ENCODE measurements at regions not wholly inside any gene's neighbourhood (a gene's known extent, or its start where the extent isn't known, plus 50 kb on each side); places are given as distances from the start of the nearest gene placed in this dataset.

GRCh38 chr14:39547845-39548244 is 115.6 kb upstream of the FBXO33 start:
- TF ChIP-seq BHLHE40 (IDR thresholded peaks at IDR 0.05; ENCODE audit: low read length) (no peak), POLR2A (IDR thresholded peaks at IDR 0.05; ENCODE audit: insufficient read depth in 1 of 2, low read depth in 2 of 2, low read length in 2 of 2) (no peak), U2AF2 (IDR thresholded peaks at IDR 0.05; ENCODE audit: low read depth, low read length) (no peak), BATF2 (CRISPR knock-in tag; IDR thresholded peaks at IDR 0.05) (no peak), ZBTB25 (CRISPR knock-in tag; IDR thresholded peaks at IDR 0.05) (no peak), MAX (IDR thresholded peaks at IDR 0.05) (no peak), KMT2A (CRISPR knock-in tag; IDR thresholded peaks at IDR 0.05) (no peak), NFIC (IDR thresholded peaks at IDR 0.05; ENCODE audit: low read length) (no peak), CBX5 (CRISPR knock-in tag; IDR thresholded peaks at IDR 0.05; ENCODE audit: borderline replicate concordance) (no peak), ZC3H4 (CRISPR knock-in tag; IDR thresholded peaks at IDR 0.05; ENCODE audit: borderline replicate concordance) (no peak), ELF1 (CRISPR knock-in tag; IDR thresholded peaks at IDR 0.05) (no peak), NCOR1 (IDR thresholded peaks at IDR 0.05; ENCODE audit: borderline replicate concordance, low read length) (no peak), JUNB (CRISPR knock-in tag; IDR thresholded peaks at IDR 0.05; ENCODE audit: borderline replicate concordance) (no peak), ZMAT5 (CRISPR knock-in tag; IDR thresholded peaks at IDR 0.05; ENCODE audit: borderline replicate concordance, low read depth) (no peak)

Data from HepG2 (cell line).